HG02623 (cell line): ENCODE measurements at regions not wholly inside any gene's neighbourhood (a gene's known extent, or its start where the extent isn't known, plus 50 kb on each side); places are given as distances from the start of the nearest gene placed in this dataset.

Experiments
- ATAC-seq: cut with Tn5 transposase; IDR thresholded peaks from one replicate; pipeline ENCODE4 v1.9.1; 2021; ENCODE audit warnings: moderate library complexity; ENCODE audit not compliant: unreplicated experiment

GRCh38 chr7:42338231-42338915, 101.4 kb upstream of the GLI3 start:
- ATAC-seq: no peak

DNA sequence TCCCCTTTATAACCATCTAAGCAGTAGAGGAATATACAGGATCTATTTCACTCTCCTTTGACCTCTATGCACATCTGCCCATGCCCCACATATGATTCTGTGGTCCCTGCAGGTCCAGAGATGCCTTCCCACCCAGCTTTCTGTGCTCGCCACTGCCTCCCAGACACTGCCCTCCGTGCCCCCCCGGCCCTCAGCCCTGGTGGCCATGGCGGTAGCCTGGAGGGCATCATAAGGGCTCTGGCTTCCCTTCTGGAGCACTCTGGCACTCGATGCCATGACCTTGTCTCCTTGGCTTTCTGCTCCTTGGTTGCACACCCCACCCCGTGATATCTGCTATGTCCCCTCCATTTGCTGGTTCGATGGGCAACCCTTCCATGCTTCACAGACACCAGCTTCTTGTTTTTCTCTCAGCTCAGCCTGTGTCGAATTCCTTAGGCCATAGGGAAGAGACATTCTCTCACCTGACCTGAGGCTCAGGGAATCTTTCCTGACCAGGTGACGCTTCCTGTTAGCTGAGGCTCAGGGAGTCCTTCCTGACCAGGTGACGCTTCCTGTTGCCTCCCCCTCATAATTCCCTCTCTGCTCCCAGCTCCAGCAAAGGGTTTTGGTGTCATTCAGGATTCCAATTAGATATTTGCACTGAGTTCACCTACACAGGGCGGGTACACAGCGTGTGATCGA, 100.4 kb upstream of the GLI3 start:
- no peak for ATAC-seq

- ATAC-seq: no peak
Measured at GRCh38 chr7:42332605-42333222, 95.7 kb upstream of the GLI3 start.

DNA sequence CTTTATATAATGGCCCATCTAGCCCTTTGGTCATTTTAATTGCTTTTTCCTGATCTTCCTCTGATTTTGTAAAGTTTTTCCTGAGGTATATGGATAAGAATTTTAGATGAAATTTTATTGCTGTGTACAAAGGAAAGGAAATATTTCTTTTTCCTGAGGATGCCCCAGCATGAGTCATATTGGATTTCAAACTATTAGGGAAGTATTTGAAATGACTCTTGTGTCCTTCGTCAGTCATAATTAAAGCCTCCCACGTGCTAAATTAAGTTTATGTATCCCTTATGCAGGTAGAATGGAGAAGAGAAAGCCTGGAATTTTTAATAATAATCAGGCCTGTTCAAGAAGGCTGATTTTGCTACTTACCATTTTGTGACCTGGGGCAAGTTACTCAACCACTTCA, 82.6 kb upstream of the GLI3 start:
- ATAC-seq: no peak

GRCh38 chr7:42315631-42316030, 78.6 kb upstream of the GLI3 start:
- ATAC-seq: no peak

- ATAC-seq: no peak
Measured at GRCh38 chr7:42315103-42315502, 78.1 kb upstream of the GLI3 start.

DNA sequence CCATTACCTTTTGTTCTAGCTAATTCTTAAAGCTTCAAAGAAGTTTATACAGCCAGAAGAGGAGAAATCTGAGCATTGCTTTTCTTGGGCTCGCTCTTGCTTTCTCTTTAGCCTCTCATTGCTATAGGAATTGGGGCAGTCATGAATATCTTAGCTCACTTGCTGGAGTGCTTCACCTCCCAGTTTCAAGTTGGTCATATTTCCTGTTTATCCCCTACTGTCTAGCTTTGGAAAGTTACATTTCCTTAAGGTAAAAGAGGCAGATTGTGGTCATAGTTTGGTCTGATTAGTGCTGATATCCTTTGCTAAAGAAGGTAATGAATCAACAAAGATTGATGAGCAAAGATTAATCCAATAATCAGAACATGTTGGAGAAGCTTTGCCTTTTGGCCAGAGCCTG, 77.7 kb upstream of the GLI3 start:
- ATAC-seq: no peak

DNA sequence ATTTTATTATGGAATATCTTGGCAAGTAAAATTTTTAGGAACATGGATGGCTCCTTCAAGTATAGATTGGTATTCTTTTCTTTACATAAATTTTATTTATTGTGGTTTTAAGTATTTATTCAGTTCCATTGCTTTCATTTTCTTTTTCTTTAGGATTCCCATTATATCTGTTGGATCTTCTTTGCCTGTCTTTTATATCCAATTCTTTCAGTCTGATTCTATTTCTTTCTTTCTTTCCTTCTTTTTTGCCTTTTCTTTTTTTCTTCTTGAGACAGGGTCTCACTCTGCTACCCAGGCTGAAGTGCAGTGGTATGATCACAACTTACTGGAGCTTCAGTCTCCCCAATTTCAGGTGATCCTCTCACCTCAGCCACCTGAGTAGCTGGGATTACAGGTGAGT, 74.2 kb upstream of the GLI3 start:
- ATAC-seq: no peak

DNA sequence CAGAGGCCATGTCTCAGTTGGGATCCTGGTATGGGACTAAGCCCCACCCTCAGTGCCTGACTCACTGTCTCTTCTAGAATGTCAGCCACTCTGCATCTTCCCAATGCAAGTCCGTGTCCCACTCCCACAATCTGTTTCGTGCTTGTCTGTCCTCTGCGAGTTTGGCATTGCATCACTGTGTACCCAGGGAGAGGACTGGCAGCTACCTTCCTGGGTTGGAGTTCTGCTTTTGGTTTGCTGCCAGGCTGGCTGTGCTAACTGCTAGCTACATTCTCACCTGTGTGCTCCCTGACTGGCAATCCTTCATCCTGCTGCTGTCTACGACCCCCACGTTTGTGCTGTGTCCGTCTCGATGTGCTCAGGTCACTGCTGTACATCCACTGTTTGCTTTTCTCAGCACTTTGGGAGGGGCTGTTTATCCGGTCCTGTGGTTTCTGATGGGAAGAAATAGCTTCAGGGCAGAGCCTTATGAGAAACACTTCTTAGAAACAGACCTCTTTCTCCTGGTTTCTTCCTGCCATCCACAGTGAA, 56.0 kb upstream of the GLI3 start:
- no peak for ATAC-seq

DNA sequence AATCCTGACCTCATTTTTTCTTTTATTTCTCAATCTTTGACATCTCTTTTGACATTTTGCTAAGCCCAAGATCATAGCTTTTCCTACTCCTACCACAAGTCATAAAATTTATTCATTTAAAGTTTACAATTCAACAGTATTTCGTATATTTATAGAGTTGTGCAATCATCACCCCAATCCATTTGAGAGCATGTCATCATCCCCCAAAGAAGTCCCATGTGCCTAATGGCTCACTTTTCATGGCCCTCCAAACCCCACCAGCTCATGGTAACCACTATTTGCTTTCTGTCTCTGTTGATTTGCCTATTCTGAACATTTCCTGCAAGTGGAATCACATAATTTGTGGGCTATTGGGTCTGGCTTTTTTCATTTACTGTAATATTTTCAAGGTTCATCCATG, 52.5 kb upstream of the GLI3 start:
- no peak for ATAC-seq
